Stimulated activated CD4-positive, alpha-beta T cell treated with anti-CD3 and anti-CD28 coated beads, Interleukin-12 subunit alpha, Interleukin-12 subunit beta, amount 100 ng/mL, for 4 hours (primary cell): ENCODE measurements at regions not wholly inside any gene's neighbourhood (a gene's known extent, or its start where the extent isn't known, plus 50 kb on each side); places are given as distances from the start of the nearest gene placed in this dataset.

Experiments
- DNase-seq: peaks from one replicate; pipeline ENCODE4 v3.0.0-alpha.2; 2020

- DNase-seq: no peak
These were observed 308.7 kb upstream of the PLXNA2 start for GRCh38 chr1:208552928-208553327.

DNA sequence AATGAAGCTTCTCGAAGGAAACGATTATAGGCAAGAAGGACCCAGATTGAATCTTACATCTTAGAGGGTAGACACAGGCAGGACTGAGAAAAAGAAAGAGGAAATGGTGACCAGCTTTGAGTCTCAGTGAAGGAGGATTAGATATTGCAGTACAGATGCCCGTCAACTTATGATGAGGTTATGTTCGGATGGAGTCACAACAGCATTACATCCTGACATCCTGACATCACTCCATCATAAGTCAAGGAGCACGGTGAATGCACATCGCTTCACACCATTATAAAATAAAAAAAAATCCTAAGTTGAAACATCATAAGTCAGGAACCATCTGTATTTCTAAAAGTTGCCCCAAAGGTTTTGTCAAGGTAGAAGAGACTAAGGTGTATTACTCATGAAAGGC, 312.3 kb upstream of the PLXNA2 start:
- no peak for DNase-seq

DNA sequence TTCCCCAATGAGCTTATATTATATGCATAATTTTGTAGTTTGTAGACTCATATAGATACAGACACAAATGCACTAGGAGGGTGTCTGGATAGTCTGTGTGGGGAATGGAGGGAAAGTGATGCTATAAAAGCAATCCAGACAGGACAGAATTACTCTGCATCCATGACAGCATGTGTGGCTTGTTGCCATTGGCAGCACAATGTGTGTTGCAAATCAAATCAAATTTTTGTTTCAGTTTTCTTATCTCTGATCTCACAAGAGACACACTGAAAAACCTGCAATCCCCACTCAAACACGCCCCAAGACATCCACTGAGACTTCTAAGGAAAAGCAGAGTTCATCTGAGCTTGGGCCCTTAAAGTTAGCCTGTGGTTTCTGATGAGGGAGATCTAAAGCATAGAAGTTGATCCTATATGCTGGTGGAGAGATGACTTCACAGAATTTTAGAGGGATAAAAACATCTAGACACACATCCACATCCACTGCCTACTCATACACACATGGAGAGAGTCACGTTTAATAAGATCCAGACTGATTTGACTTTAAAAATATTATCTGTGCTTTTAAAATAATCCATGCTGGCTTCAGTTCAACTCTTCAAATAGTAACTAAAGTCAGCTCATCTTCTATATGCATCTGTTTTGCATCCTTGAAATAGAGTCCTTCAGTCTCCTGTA, 313.0 kb upstream of the PLXNA2 start:
- no peak for DNase-seq

- DNase-seq: no peak
These were observed 313.5 kb upstream of the PLXNA2 start for GRCh38 chr1:208557723-208558094.

GRCh38 chr1:208559597-208560329, 315.6 kb upstream of the PLXNA2 start:
- DNase-seq: no peak

- DNase-seq: no peak
These were observed 318.2 kb upstream of the PLXNA2 start for GRCh38 chr1:208562151-208562960.

DNA sequence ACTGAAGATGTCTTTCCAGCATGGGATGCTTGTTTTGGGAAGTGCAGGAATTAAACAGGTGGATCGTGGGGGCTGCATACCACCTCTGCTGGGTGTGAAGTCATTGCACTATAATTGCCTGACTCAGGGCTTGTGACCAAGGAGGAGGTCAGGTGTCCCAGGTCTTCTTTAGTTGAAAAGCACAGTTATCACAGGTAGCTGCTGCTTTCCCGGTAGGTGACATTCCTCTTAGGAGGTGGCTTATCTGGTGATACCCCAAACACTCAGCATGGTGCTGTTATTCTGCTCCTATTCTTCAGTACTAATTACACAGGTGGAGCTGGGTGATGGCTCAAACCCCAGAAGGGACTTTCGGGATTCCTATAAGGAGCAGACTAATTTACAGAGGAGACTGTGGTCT, 320.3 kb upstream of the PLXNA2 start:
- DNase-seq: no peak

GRCh38 chr1:208565756-208566440, 321.7 kb upstream of the PLXNA2 start:
- no peak for DNase-seq

DNA sequence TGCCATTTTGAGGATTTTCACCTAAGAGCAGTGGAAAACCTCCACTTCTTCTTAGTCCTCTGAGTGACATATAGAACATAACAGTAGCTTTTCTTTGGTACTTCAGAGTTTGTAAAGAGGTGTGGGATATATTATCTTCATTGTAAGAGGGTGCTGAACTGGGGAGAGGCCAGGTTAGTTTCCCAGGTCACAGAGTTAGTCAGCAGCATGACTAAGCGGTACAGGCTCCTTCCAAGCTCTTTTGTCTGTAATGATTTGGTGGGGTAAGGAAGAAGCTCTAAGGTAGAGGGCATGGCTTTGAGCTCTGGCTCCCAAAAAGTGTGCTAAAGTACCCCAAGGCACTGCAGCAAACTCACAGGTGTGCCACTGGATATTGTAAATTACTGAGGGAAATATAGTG, 325.0 kb upstream of the PLXNA2 start:
- DNase-seq: no peak

DNA sequence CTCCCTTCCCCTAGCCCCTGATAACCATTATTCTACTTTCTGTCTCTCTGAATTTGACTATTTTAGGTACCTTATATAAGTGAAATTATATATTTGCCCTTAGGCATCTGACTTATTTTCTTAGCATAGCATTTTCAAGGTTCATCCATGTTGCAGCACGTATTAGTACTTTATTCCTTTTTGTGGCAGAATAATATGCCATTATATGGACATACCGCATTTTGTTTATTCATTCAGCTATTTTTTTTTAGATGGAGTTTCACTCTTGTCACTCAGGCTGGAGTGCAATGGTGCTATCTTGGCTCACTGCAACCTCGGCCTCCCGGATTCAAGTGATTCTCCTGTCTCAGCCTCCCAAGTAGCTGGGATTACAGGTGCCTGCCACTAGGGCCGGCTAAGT, 326.2 kb upstream of the PLXNA2 start:
- DNase-seq: no peak

- no peak for DNase-seq
These were observed 332.2 kb upstream of the PLXNA2 start for GRCh38 chr1:208576425-208576824.

DNA sequence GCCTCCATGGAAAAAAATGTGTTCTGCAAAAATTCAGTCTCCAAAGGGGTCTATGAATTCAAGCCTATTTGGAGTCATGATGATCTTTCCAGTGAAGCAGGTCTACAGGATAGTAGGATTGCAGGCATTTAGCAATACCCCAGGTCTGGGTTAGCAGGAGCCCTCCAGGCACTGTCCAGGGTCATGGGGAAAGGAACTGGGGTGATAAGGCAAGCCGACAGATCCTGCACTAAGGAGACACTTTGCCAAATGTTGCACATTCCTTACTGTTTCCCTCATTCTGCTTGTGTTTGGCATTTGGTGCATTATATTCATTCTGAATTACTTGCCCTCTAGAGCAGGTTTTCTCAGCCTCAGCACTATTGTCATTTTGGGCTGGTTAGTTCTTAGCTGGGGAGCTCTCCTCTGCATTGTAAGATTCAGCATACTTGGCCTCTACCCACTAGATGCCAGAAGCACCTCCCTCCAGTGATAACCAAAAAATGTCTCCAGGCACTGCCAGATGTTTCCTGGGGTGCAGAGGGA, 333.3 kb upstream of the PLXNA2 start:
- no peak for DNase-seq

GRCh38 chr1:208581209-208581608, 337.0 kb upstream of the PLXNA2 start:
- DNase-seq: no peak

- no peak for DNase-seq
These were observed 337.5 kb upstream of the PLXNA2 start for GRCh38 chr1:208581667-208582066.

- DNase-seq: no peak
These were observed 340.1 kb upstream of the PLXNA2 start for GRCh38 chr1:208584167-208584755.

DNA sequence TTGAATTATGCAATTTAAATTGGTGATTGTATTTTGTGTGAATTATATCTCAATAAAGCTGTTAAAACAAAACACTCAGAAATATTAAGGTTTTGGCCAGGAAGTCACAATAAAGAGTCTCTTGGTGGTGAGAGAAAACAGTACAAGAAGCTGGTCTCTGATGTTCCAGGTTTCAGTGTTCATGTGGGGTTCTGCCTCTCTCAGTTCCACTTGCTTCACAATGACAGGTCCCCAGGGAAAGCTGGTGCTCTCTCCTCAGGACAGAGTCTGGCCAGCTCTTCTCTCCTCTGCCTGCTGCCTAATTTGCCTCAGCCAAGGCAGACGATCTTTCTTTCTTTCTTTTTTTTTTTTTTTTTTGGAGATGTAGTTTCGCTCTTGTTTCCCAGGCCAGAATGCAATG, 342.9 kb upstream of the PLXNA2 start:
- no peak for DNase-seq

- no peak for DNase-seq
These were observed 349.3 kb upstream of the PLXNA2 start for GRCh38 chr1:208593306-208594006.

GRCh38 chr1:208595236-208595635, 351.1 kb upstream of the PLXNA2 start:
- DNase-seq: no peak

GRCh38 chr1:208595745-208596144, 351.6 kb upstream of the PLXNA2 start:
- no peak for DNase-seq

DNA sequence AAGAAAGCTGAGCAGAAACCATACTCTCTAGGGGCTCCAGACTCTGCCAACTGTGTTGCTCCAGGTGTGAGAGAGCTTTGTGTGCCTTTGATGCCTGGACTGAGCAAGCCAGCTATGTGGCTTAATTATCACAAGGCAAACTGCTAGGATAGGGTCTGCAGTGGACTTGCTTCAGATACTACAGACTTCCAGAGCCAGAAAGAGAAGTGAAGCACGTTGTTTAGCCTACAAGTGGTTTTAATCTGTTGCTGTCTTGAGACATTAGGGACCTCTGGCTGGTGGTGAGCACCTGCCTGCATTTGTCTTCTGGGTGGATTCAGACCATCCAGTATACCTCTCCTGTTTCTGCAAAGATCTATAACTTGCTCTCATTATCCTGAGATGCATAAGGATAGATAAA, 353.4 kb upstream of the PLXNA2 start:
- DNase-seq: no peak

DNA sequence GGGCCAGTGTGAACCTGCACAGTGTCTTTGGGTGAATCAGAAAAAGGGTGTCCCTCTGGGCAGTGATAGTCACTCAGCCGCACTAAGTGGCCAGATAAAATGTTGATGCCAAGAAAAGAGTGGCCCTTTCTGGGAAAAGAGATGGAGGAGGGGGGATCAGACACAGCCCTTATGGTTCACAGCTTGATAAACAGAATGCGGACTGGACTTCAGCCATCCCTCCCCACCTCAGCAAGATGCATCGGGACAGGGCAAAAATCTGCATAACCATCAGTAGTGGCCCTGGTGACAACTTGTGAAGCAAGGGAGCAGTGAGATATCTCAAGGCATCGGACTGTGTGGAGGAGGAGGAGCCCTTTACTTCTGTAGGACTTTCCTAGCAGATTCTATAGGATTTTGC, 353.8 kb upstream of the PLXNA2 start:
- no peak for DNase-seq

GRCh38 chr1:208599063-208599462, 354.9 kb upstream of the PLXNA2 start:
- DNase-seq: no peak
